ENCODE measurements at regions not wholly inside any gene's neighbourhood (a gene's known extent, or its start where the extent isn't known, plus 50 kb on each side); places are given as distances from the start of the nearest gene placed in this dataset.

- 18% methylated on average over 11 of the region's 11 CpGs for WGBS (ENCODE audit: low lambda C conversion rate)
- no peak overlapping the region for H2AFZ ChIP-seq (ENCODE audit: low read depth)
- TF ChIP-seq REST (IDR thresholded peaks at IDR 0.05; ENCODE audit: low read depth, low read length) (no peak), MXI1 (IDR thresholded peaks at IDR 0.05; ENCODE audit: low read depth, low read length) (no peak), EZH2phosphoT487 (IDR thresholded peaks at IDR 0.05; ENCODE audit: borderline replicate concordance, low read depth) (no peak), CTCF (IDR thresholded peaks at IDR 0.05) (no peak), ELF1 (IDR thresholded peaks at IDR 0.05) (no peak), MEF2A (IDR thresholded peaks at IDR 0.05; ENCODE audit: borderline replicate concordance, low read depth) (no peak), NRF1 (IDR thresholded peaks at IDR 0.05; ENCODE audit: low read depth, low read length) (no peak), FOXM1 (IDR thresholded peaks at IDR 0.05; ENCODE audit: low read depth) (no peak), CHD2 (IDR thresholded peaks at IDR 0.05; ENCODE audit: low read length, partially characterized antibody) (no peak), USF2 (IDR thresholded peaks at IDR 0.05; ENCODE audit: borderline replicate concordance, low read depth, low read length) (no peak), EP300 (IDR thresholded peaks at IDR 0.05; ENCODE audit: borderline replicate concordance in 1 of 2, low read depth in 1 of 2, low read length in 1 of 2) (no peak), FOSL2 (IDR thresholded peaks at IDR 0.05; ENCODE audit: borderline replicate concordance, low read depth) (no peak)
- H3K79me2 ChIP-seq (ENCODE audit: insufficient read depth), result no peaks in the 10 kb centered on the region
- no peaks in the 10 kb centered on the region for H3K9me2 ChIP-seq
- H3K4me1 ChIP-seq (ENCODE audit: control insufficient read depth in 1 of 2, insufficient read depth in 2 of 2, low read depth in 1 of 2, low read length in 1 of 2), result no peaks in the 10 kb centered on the region
- H3K27ac ChIP-seq (ENCODE audit: low read depth in 2 of 2, low read length in 1 of 2), result no peak overlapping the region
- no peaks in the 10 kb centered on the region for H4K20me1 ChIP-seq (ENCODE audit: insufficient read depth)
- no peak overlapping the region for H3K4me2 ChIP-seq
- H3K9me3 ChIP-seq, result no peaks in the 10 kb centered on the region
- DNase-seq, result no peak
- H3K4me3 ChIP-seq (ENCODE audit: low read depth in 2 of 2, low read length in 1 of 2), result no peak overlapping the region
- no peaks in the 10 kb centered on the region for H3K27me3 ChIP-seq (ENCODE audit: insufficient read depth)
- no peak overlapping the region for H3K9ac ChIP-seq
- CTCF ChIA-PET, result no interaction called here
- POLR2A ChIA-PET, result no interaction called here
- H3F3A ChIP-seq (replicated peaks; ENCODE audit: insufficient read depth), result no peaks in the 10 kb centered on the region
- no peaks in the 10 kb centered on the region for H3K36me3 ChIP-seq (replicated peaks in 1 of 2; ENCODE audit: control insufficient read depth in 1 of 2, insufficient read depth in 2 of 2, low read length in 1 of 2)
Observed at GRCh38 chr15:95659656-95660055, 670.8 kb upstream of the NR2F2 start.
